ENCODE measurements at regions not wholly inside any gene's neighbourhood (a gene's known extent, or its start where the extent isn't known, plus 50 kb on each side); places are given as distances from the start of the nearest gene placed in this dataset.

GRCh38 chr3:107870943-107871638, 219.7 kb downstream of the CD47 start:
- no peak for DNase-seq
- CTCF ChIA-PET, result no interaction called here
- Mint-ChIP-seq H3K9me3 (ENCODE audit: low read depth, unreplicated experiment) (no peaks in the 10 kb centered on the region), H3K27me3 (ENCODE audit: unreplicated experiment) (no peaks in the 10 kb centered on the region), H3K4me3 (ENCODE audit: low read depth, unreplicated experiment) (no peak overlapping the region), H3K36me3 (ENCODE audit: insufficient read depth, unreplicated experiment) (no peaks in the 10 kb centered on the region), H3K4me1 (ENCODE audit: low read depth, unreplicated experiment) (peaks cover 13% of the 10 kb centered on the region), H3K27ac (ENCODE audit: unreplicated experiment) (no peak overlapping the region)
- TF ChIP-seq, protein P1, sequence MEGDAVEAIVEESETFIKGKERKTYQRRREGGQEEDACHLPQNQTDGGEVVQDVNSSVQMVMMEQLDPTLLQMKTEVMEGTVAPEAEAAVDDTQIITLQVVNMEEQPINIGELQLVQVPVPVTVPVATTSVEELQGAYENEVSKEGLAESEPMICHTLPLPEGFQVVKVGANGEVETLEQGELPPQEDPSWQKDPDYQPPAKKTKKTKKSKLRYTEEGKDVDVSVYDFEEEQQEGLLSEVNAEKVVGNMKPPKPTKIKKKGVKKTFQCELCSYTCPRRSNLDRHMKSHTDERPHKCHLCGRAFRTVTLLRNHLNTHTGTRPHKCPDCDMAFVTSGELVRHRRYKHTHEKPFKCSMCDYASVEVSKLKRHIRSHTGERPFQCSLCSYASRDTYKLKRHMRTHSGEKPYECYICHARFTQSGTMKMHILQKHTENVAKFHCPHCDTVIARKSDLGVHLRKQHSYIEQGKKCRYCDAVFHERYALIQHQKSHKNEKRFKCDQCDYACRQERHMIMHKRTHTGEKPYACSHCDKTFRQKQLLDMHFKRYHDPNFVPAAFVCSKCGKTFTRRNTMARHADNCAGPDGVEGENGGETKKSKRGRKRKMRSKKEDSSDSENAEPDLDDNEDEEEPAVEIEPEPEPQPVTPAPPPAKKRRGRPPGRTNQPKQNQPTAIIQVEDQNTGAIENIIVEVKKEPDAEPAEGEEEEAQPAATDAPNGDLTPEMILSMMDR (IDR thresholded peaks at IDR 0.05; ENCODE audit: unreplicated experiment), result no peak
- no TSS peak for BruUV-seq (replicated peaks)
- intact Hi-C loops (cut with micrococcal nuclease; ENCODE audit: unreplicated experiment), result no loop called here

- Mint-ChIP-seq H3K4me1 (ENCODE audit: low read depth, unreplicated experiment) (peaks cover 13% of the 10 kb centered on the region), H3K9me3 (ENCODE audit: low read depth, unreplicated experiment) (no peaks in the 10 kb centered on the region), H3K36me3 (ENCODE audit: insufficient read depth, unreplicated experiment) (no peaks in the 10 kb centered on the region), H3K27ac (ENCODE audit: unreplicated experiment) (no peak overlapping the region), H3K27me3 (ENCODE audit: unreplicated experiment) (no peaks in the 10 kb centered on the region), H3K4me3 (ENCODE audit: low read depth, unreplicated experiment) (no peak overlapping the region)
- CTCF ChIA-PET, result no interaction called here
- intact Hi-C loops (cut with micrococcal nuclease; ENCODE audit: unreplicated experiment), result no loop called here
- TF ChIP-seq, protein P1 (IDR thresholded peaks at IDR 0.05; ENCODE audit: unreplicated experiment), result no peak
- DNase-seq, result no peak
- BruUV-seq (replicated peaks), result no TSS peak
Measured at GRCh38 chr3:107870096-107870495, 220.7 kb downstream of the CD47 start.

- intact Hi-C loops (cut with micrococcal nuclease; ENCODE audit: unreplicated experiment), result no loop called here
- Mint-ChIP-seq H3K27me3 (ENCODE audit: unreplicated experiment) (no peaks in the 10 kb centered on the region), H3K27ac (ENCODE audit: unreplicated experiment) (no peak overlapping the region), H3K36me3 (ENCODE audit: insufficient read depth, unreplicated experiment) (no peaks in the 10 kb centered on the region), H3K4me3 (ENCODE audit: low read depth, unreplicated experiment) (no peak overlapping the region), H3K4me1 (ENCODE audit: low read depth, unreplicated experiment) (peaks cover 13% of the 10 kb centered on the region), H3K9me3 (ENCODE audit: low read depth, unreplicated experiment) (no peaks in the 10 kb centered on the region)
- no peak for DNase-seq
- TF ChIP-seq, protein P1 (IDR thresholded peaks at IDR 0.05; ENCODE audit: unreplicated experiment), result no peak
- CTCF ChIA-PET, result no interaction called here
- BruUV-seq (replicated peaks), result no TSS peak
Measured at GRCh38 chr3:107868449-107868848, 222.4 kb downstream of the CD47 start.

DNA sequence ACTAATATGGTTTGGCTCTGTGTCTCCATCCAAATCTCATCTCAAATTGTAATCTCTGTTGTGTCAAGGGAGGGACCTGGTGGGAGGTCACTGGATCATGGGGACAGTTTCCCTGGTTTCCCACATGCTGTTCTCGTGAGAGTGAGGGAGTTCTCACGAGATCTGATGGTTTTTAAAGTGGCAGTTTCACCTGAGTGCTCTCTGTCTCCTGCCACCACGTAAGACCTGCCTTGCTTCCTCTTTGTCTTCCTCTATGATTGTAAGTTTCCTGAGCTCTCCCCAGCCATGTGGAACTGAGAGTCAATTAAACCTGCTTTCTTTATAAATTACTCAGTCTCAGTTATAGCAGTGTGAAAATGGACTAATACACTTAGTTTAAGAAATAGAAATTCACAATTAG, 228.9 kb downstream of the CD47 start:
- TF ChIP-seq, protein P1 (IDR thresholded peaks at IDR 0.05; ENCODE audit: unreplicated experiment), result no peak
- Mint-ChIP-seq H3K36me3 (ENCODE audit: insufficient read depth, unreplicated experiment) (no peaks in the 10 kb centered on the region), H3K4me3 (ENCODE audit: low read depth, unreplicated experiment) (no peak overlapping the region), H3K27ac (ENCODE audit: unreplicated experiment) (no peak overlapping the region), H3K4me1 (ENCODE audit: low read depth, unreplicated experiment) (no peaks in the 10 kb centered on the region), H3K9me3 (ENCODE audit: low read depth, unreplicated experiment) (no peaks in the 10 kb centered on the region), H3K27me3 (ENCODE audit: unreplicated experiment) (no peaks in the 10 kb centered on the region)
- DNase-seq, result no peak
- no TSS peak for BruUV-seq (replicated peaks)
- CTCF ChIA-PET, result no interaction called here
- intact Hi-C loops (cut with micrococcal nuclease; ENCODE audit: unreplicated experiment), result no loop called here
